SK-N-SH treated with all-trans-retinoic acid at 6 μM for 48 hours (cell line): ENCODE measurements at regions not wholly inside any gene's neighbourhood (a gene's known extent, or its start where the extent isn't known, plus 50 kb on each side); places are given as distances from the start of the nearest gene placed in this dataset.
A peak's percentile ranks its signal among the peaks of the same experiment; 100 is the strongest.

Experiments used
- ATAC-seq: fragments of 200-7000 bp; cut with Tn5 transposase; 3 replicates; pipeline ENCODE4 v1.9.1; 2020; ENCODE audit warnings: mild to moderate bottlenecking, moderate library complexity
- ARNTL ChIP-seq: fragments of 450-650 bp; formaldehyde crosslinking; IDR thresholded peaks from 2 replicates; pipeline ENCODE4 v1.5.0; 2020; ENCODE audit warnings: low read depth, mild to moderate bottlenecking, moderate library complexity, borderline replicate concordance
- BACH2 ChIP-seq: fragments of 250-450 bp; sonication (Bioruptor Pico); IDR thresholded peaks from 2 replicates; pipeline ENCODE4 v1.9.0; 2021; ENCODE audit warnings: mild to moderate bottlenecking, borderline replicate concordance
- CREB5 ChIP-seq: fragments of 250-450 bp; sonication (Bioruptor Pico); IDR thresholded peaks from 2 replicates; pipeline ENCODE4 v1.5.1; 2020; ENCODE audit warnings: low read depth, mild to moderate bottlenecking, moderate library complexity
- CSDC2 ChIP-seq: fragments of 250-450 bp; sonication (Bioruptor Pico); IDR thresholded peaks from 2 replicates; pipeline ENCODE4 v1.5.0; 2020; ENCODE audit warnings: mild to moderate bottlenecking, moderate library complexity
- GLIS3 ChIP-seq: fragments of 250-450 bp; sonication (Bioruptor Pico); IDR thresholded peaks from 2 replicates; pipeline ENCODE4 v1.5.0; 2020; ENCODE audit warnings: mild to moderate bottlenecking, moderate library complexity
- OSR1 ChIP-seq: fragments of 250-450 bp; sonication (Bioruptor Pico); IDR thresholded peaks from 2 replicates; pipeline ENCODE4 v1.8.0; 2022; ENCODE audit warnings: moderate library complexity, mild to moderate bottlenecking, inconsistent platforms
- PATZ1 ChIP-seq: fragments of 250-450 bp; sonication (Bioruptor Pico); IDR thresholded peaks from 2 replicates; pipeline ENCODE4 v1.8.0; 2020; ENCODE audit warnings: mild to moderate bottlenecking, moderate library complexity, borderline replicate concordance
- POU6F1 ChIP-seq: fragments of 250-450 bp; sonication (Bioruptor Pico); IDR thresholded peaks from 2 replicates; pipeline ENCODE4 v1.8.0; 2021; ENCODE audit warnings: low read depth, mild to moderate bottlenecking, moderate library complexity, borderline replicate concordance
- RARB ChIP-seq: fragments of 250-450 bp; sonication (Bioruptor Pico); IDR thresholded peaks from 2 replicates; pipeline ENCODE4 v1.8.0; 2021; ENCODE audit warnings: mild to moderate bottlenecking, moderate library complexity
- SNAI2 ChIP-seq: fragments of 250-450 bp; sonication (Bioruptor Pico); IDR thresholded peaks from 2 replicates; pipeline ENCODE4 v1.5.0; 2020; ENCODE audit warnings: mild to moderate bottlenecking, moderate library complexity
- TCF4 ChIP-seq: fragments of 250-450 bp; sonication (Bioruptor Pico); IDR thresholded peaks from 2 replicates; pipeline ENCODE4 v1.8.0; 2021; ENCODE audit warnings: mild to moderate bottlenecking, moderate library complexity, borderline replicate concordance
- TOX ChIP-seq: fragments of 250-450 bp; sonication (Bioruptor Pico); IDR thresholded peaks from 2 replicates; pipeline ENCODE4 v1.8.0; 2021; ENCODE audit warnings: mild to moderate bottlenecking, moderate library complexity, borderline replicate concordance
- TSHZ2 ChIP-seq: fragments of 250-450 bp; sonication (Bioruptor Pico); IDR thresholded peaks from 2 replicates; pipeline ENCODE4 v1.5.0; 2020; ENCODE audit warnings: mild to moderate bottlenecking, moderate library complexity
- ZC3H10 ChIP-seq: fragments of 250-450 bp; sonication (Bioruptor Pico); IDR thresholded peaks from 2 replicates; pipeline ENCODE4 v1.5.1; 2021; ENCODE audit warnings: mild to moderate bottlenecking, moderate library complexity
- ZFP30 ChIP-seq: fragments of 450-650 bp; formaldehyde crosslinking; IDR thresholded peaks from 2 replicates; pipeline ENCODE4 v1.5.0; 2022; ENCODE audit warnings: mild to moderate bottlenecking, moderate library complexity
- ZNF70 ChIP-seq: fragments of 450-650 bp; formaldehyde crosslinking; IDR thresholded peaks from 2 replicates; pipeline ENCODE4 v1.5.0; 2020; ENCODE audit warnings: mild to moderate bottlenecking, moderate library complexity
- ZNF8 ChIP-seq: fragments of 450-650 bp; formaldehyde crosslinking; IDR thresholded peaks from 2 replicates; pipeline ENCODE4 v1.5.0; 2020; ENCODE audit warnings: mild to moderate bottlenecking, moderate library complexity
- TF ChIP-seq, protein P1 (sequence below): fragments of 250-450 bp; sonication (Bioruptor Pico); IDR thresholded peaks from 2 replicates; pipeline ENCODE4 v1.5.1; 2021; ENCODE audit warnings: mild to moderate bottlenecking, moderate library complexity

DNA sequence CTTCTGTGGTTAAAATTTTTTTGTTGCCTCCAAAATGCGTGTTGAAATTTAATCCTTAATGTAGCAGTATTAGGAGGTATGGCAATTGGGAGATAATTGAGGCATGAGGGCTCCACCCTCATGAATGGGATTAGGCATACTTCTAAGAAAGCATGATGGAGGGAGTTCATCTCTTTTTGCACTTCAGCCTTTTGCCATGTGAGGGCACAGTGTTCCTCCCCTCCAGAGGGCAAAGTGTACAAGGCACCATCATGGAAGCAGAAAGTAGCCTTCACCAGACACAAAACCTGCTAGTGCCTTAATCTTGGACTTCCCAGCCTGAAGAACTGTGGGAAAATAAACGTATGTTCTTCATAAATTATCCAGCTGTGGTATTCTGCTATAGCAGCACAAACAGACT is 429.5 kb downstream of the ZIC1 start:
- TF ChIP-seq, protein P1, sequence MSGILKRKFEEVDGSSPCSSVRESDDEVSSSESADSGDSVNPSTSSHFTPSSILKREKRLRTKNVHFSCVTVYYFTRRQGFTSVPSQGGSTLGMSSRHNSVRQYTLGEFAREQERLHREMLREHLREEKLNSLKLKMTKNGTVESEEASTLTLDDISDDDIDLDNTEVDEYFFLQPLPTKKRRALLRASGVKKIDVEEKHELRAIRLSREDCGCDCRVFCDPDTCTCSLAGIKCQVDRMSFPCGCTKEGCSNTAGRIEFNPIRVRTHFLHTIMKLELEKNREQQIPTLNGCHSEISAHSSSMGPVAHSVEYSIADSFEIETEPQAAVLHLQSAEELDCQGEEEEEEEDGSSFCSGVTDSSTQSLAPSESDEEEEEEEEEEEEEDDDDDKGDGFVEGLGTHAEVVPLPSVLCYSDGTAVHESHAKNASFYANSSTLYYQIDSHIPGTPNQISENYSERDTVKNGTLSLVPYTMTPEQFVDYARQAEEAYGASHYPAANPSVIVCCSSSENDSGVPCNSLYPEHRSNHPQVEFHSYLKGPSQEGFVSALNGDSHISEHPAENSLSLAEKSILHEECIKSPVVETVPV (CRISPR knock-in tag), result no peak
- TF ChIP-seq POU6F1 (CRISPR knock-in tag) (no peak), BACH2 (CRISPR knock-in tag) (no peak), PATZ1 (CRISPR knock-in tag) (no peak), SNAI2 (CRISPR knock-in tag) (no peak), GLIS3 (no peak), CREB5 (CRISPR knock-in tag) (no peak), ZC3H10 (no peak), CSDC2 (CRISPR knock-in tag) (no peak), RARB (CRISPR knock-in tag) (no peak), TSHZ2 (CRISPR knock-in tag) (no peak), ZNF8 (CRISPR knock-in tag) (no peak)
- ATAC-seq, result peak; percentile 53; the same call in 1 of the 3 replicates

GRCh38 chr3:147843331-147843730 is 434.2 kb downstream of the ZIC1 start:
- no peak for ATAC-seq

More at GRCh38 chr3:147843331-147843730, 434.2 kb downstream of the ZIC1 start:
- TF ChIP-seq CSDC2 (CRISPR knock-in tag) (no peak), ZC3H10 (no peak), ARNTL (CRISPR knock-in tag) (no peak), TSHZ2 (CRISPR knock-in tag) (no peak), ZFP30 (no peak), OSR1 (CRISPR knock-in tag) (no peak), PATZ1 (CRISPR knock-in tag) (no peak), TCF4 (CRISPR knock-in tag) (no peak), TOX (CRISPR knock-in tag) (no peak), ZNF70 (no peak)
